OCI-LY3 (cell line): ENCODE measurements at regions not wholly inside any gene's neighbourhood (a gene's known extent, or its start where the extent isn't known, plus 50 kb on each side); places are given as distances from the start of the nearest gene placed in this dataset.

ENCODE experiments used
- H2AFZ ChIP-seq: fragments of 200-600, 300-600 bp; shearing (Covaris generic); 2 replicates; pipeline ENCODE4 v1.6.0; 2014; ENCODE audit warnings: antibody characterized with exemption, low read depth, low read length
- H3K27ac ChIP-seq: fragments of 200-600, 300-600 bp; sonication (generic); 2 replicates; pipeline ENCODE4 v1.5.1; 2014; ENCODE audit warnings: mild to moderate bottlenecking, low read length, moderate library complexity, mixed read lengths
- H3K27me3 ChIP-seq: fragments of 200-600, 300-600 bp; sonication (generic); 2 replicates; pipeline ENCODE4 v1.6.1; 2014; ENCODE audit warnings: low read depth, low read length, mixed read lengths
- H3K36me3 ChIP-seq: fragments of 200-600, 300-600 bp; sonication (generic); replicated peaks from 2 replicates; pipeline ENCODE3; 2014; ENCODE audit warnings: low read depth, low read length, mixed read lengths
- H3K4me1 ChIP-seq: fragments of 300-600, 200-600 bp; sonication (generic); 2 replicates; pipeline ENCODE4 v1.6.1; 2014; ENCODE audit warnings: low read length, mixed read lengths
- H3K4me2 ChIP-seq: fragments of 200-600, 300-600 bp; sonication (generic); 2 replicates; pipeline ENCODE4 v1.6.1; 2014; ENCODE audit warnings: low read length, mixed read lengths
- H3K4me3 ChIP-seq: fragments of 300-600, 200-600 bp; sonication (generic); 2 replicates; pipeline ENCODE4 v1.5.1; 2014; ENCODE audit warnings: antibody characterized with exemption, mild to moderate bottlenecking, low read length, moderate library complexity
- H3K79me2 ChIP-seq: fragments of 300-600, 200-600 bp; shearing (Covaris generic); 2 replicates; pipeline ENCODE4 v1.6.1; 2014; ENCODE audit warnings: mild to moderate bottlenecking, low read length, mixed read lengths
- H3K9ac ChIP-seq: fragments of 300-600, 200-600 bp; shearing (Covaris generic); 2 replicates; pipeline ENCODE4 v1.6.0; 2014; ENCODE audit warnings: mild to moderate bottlenecking, low read length, moderate library complexity
- H3K9me3 ChIP-seq: fragments of 200-600, 300-600 bp; shearing (Covaris generic); 2 replicates; pipeline ENCODE4 v1.6.1; 2014; ENCODE audit warnings: low read length, mixed read lengths; ENCODE audit not compliant: insufficient read depth
- H4K20me1 ChIP-seq: fragments of 200-600, 300-600 bp; sonication (generic); 2 replicates; pipeline ENCODE4 v1.6.1; 2016; ENCODE audit warnings: low read length, mixed read lengths; ENCODE audit not compliant: insufficient read depth
- CTCF ChIP-seq: fragments of 200-600, 300-600 bp; sonication (generic); IDR thresholded peaks from 2 replicates; pipeline ENCODE4 v1.5.1; 2014; ENCODE audit warnings: antibody characterized with exemption, low read length, low read depth
- EZH2phosphoT487 ChIP-seq: fragments of 200-600 bp; shearing (Covaris generic); IDR thresholded peaks from 2 replicates; pipeline ENCODE4 v1.6.1; 2018; ENCODE audit warnings: antibody characterized with exemption, mixed run types, low read depth

GRCh38 chr4:178264001-178264400 is 821.8 kb upstream of the AGA start:
- H3K27me3 ChIP-seq = no peaks in the 10 kb centered on the region
- TF ChIP-seq EZH2phosphoT487 (no peak), CTCF (no peak)
- no peaks in the 10 kb centered on the region for H3K79me2 ChIP-seq
- H2AFZ ChIP-seq = no peak overlapping the region
- no peak overlapping the region for H3K9ac ChIP-seq
- no peak overlapping the region for H3K27ac ChIP-seq
- no peak overlapping the region for H3K4me2 ChIP-seq
- no peaks in the 10 kb centered on the region for H4K20me1 ChIP-seq
- H3K36me3 ChIP-seq = no peaks in the 10 kb centered on the region
- no peaks in the 10 kb centered on the region for H3K9me3 ChIP-seq
- no peak overlapping the region for H3K4me3 ChIP-seq
- H3K4me1 ChIP-seq = no peaks in the 10 kb centered on the region

DNA sequence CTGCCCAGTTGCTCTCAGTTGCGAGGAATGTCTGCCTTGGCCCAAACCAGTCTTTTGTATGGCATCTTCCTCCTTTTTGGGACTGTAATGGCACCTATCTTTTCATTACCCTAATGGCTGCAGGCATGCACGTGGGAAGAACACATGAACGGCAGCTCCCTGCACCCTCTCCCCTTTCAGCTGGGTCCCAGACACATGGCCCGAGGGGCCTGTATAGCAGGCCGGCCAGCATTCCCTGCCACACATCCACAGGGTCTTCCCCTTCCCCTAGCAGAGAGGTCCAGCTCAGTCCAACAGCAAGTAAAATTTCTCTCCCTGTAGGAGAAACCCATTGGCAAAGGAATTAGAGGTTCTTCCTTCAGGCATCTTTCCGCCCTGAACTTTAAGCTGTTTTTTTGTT is 829.1 kb upstream of the AGA start:
- H3K79me2 ChIP-seq = no peaks in the 10 kb centered on the region
- no peak overlapping the region for H3K4me3 ChIP-seq
- no peak overlapping the region for H3K9ac ChIP-seq
- no peak for TF ChIP-seq EZH2phosphoT487
- no peak for TF ChIP-seq CTCF
- H3K4me2 ChIP-seq = no peak overlapping the region
- no peaks in the 10 kb centered on the region for H4K20me1 ChIP-seq
- H3K27ac ChIP-seq = no peak overlapping the region
- H3K4me1 ChIP-seq = no peaks in the 10 kb centered on the region
- no peaks in the 10 kb centered on the region for H3K27me3 ChIP-seq
- H2AFZ ChIP-seq = peak overlapping the region; percentile 28; the same call in 1 of the 2 replicates
- no peaks in the 10 kb centered on the region for H3K9me3 ChIP-seq
- H3K36me3 ChIP-seq = no peaks in the 10 kb centered on the region

GRCh38 chr4:178273168-178273567 is 830.9 kb upstream of the AGA start:
- H3K27ac ChIP-seq = no peak overlapping the region
- no peaks in the 10 kb centered on the region for H3K27me3 ChIP-seq
- H3K9me3 ChIP-seq = no peaks in the 10 kb centered on the region
- H3K4me3 ChIP-seq = no peak overlapping the region
- H3K9ac ChIP-seq = no peak overlapping the region
- no peak for TF ChIP-seq EZH2phosphoT487
- TF ChIP-seq CTCF = no peak
- H3K36me3 ChIP-seq = no peaks in the 10 kb centered on the region
- no peaks in the 10 kb centered on the region for H4K20me1 ChIP-seq
- no peak overlapping the region for H2AFZ ChIP-seq
- H3K4me2 ChIP-seq = no peak overlapping the region
- H3K79me2 ChIP-seq = no peaks in the 10 kb centered on the region
- H3K4me1 ChIP-seq = no peaks in the 10 kb centered on the region

DNA sequence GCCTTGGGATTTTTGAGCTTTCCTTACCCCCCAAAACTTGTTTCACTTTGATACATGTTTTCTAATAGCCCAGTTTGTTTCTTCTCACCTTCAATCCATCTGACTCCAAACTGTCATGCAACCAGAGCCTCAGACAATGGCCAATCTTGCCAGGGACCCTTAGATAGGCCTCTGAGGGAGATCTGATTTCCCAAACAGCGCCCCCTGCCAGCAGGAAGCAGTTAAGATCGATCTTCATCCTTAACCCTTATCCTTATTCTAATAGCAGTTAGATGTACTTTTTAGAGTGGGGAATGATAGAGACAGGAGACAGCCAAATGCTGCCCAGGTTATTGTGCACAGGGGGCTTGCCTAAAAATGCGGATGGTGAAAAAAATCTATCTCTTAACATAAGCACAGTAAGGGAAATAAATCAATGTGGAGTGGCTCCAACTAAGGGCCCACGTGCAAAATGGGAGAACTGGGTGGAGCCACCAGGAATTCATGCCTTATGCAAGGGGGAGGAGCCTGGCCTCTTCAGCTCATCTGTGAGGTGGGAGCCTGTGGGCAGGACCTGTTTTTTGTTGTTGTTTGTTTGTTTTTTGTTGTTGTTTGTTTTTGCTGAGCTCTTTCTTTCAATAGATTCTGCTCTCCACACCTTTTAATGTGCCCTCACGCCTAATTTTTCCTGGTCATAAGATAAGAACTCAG is 833.6 kb upstream of the AGA start:
- Histone ChIP-seq H3K27ac (no peak overlapping the region), H3K4me1 (no peaks in the 10 kb centered on the region), H3K4me3 (no peak overlapping the region), H3K4me2 (no peak overlapping the region), H3K79me2 (no peaks in the 10 kb centered on the region), H4K20me1 (no peaks in the 10 kb centered on the region), H3K36me3 (no peaks in the 10 kb centered on the region), H3K9ac (no peak overlapping the region), H3K9me3 (no peaks in the 10 kb centered on the region), H2AFZ (no peak overlapping the region), H3K27me3 (no peaks in the 10 kb centered on the region)
- TF ChIP-seq CTCF (peak; percentile 27), EZH2phosphoT487 (no peak)
